ENCODE measurements at regions not wholly inside any gene's neighbourhood (a gene's known extent, or its start where the extent isn't known, plus 50 kb on each side); places are given as distances from the start of the nearest gene placed in this dataset.

DNA sequence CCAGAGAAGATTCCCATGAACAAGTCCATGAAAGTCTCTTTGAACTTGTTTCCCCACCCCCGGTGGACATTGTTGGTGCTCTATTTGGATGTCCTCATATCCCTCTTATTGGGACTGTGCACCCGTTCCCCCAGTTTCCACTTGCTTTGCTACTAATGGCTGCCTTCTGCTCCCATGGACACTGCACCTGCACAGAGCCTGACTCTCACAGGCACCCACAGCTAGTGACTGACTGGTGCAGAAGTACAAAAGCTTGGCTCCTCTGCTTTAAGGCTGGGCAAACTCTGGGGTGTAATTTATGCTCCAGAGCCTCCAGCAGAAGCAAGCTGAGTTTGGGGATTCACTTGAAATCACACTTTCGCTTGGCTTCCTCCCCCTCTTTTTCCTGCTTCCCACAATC is 239.9 kb upstream of the BTBD3 start:
- no peak overlapping the region for H3K27ac ChIP-seq (ENCODE audit: low read length)
- H2AFZ ChIP-seq (ENCODE audit: low read length), result no peak overlapping the region
- no peaks in the 10 kb centered on the region for H3K79me2 ChIP-seq (ENCODE audit: low read length)
- no peaks in the 10 kb centered on the region for H3F3A ChIP-seq (ENCODE audit: insufficient read depth, low read length)
- H3K4me2 ChIP-seq (ENCODE audit: low read depth, low read length), result no peak overlapping the region
- no peaks in the 10 kb centered on the region for H3K27me3 ChIP-seq (replicated peaks; ENCODE audit: insufficient read depth, low read length)
- no peaks in the 10 kb centered on the region for H3K9me2 ChIP-seq (replicated peaks; ENCODE audit: insufficient read depth, low read length)
- H3K36me3 ChIP-seq (replicated peaks; ENCODE audit: insufficient read depth, low read length), result no peaks in the 10 kb centered on the region
- H3K4me3 ChIP-seq (ENCODE audit: low read length), result no peak overlapping the region
- TF ChIP-seq EZH2 (optimal IDR thresholded peaks at IDR 0.05; ENCODE audit: low read depth, low read length) (no peak), EZH2phosphoT487 (IDR thresholded peaks at IDR 0.05; ENCODE audit: low read length) (no peak), CTCF (IDR thresholded peaks at IDR 0.05; ENCODE audit: low read length) (no peak)
- no peak overlapping the region for H3K9ac ChIP-seq (ENCODE audit: low read length)
- H3K4me1 ChIP-seq (ENCODE audit: low read length), result no peaks in the 10 kb centered on the region
- H3K9me3 ChIP-seq (replicated peaks; ENCODE audit: insufficient read depth, low read length), result no peaks in the 10 kb centered on the region
- DNase-seq, result no peak
- no peaks in the 10 kb centered on the region for H4K20me1 ChIP-seq (ENCODE audit: insufficient read depth, low read length)

DNA sequence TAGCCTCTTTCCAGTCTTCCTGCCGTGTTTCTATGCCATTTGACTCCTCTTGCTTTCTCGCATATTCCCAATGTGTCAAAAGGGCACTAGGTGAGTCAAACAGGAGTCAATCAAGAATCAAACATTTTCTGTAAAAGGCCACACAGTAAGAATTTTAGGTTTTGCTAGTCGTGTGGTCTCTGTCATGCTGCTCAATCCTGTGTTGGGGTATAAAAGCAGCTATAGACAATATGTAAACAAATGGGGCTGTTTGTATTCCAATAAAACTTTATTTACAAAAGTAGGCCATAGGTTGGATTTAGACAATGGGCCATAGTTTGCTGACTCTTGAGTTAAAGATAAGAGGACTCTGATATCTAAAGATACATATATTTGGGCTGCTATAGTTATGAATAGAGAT is 235.4 kb upstream of the BTBD3 start:
- Histone ChIP-seq H3K27ac (ENCODE audit: low read length) (no peak overlapping the region), H4K20me1 (ENCODE audit: insufficient read depth, low read length) (no peaks in the 10 kb centered on the region), H3K9ac (ENCODE audit: low read length) (no peak overlapping the region), H3K4me1 (ENCODE audit: low read length) (no peaks in the 10 kb centered on the region), H3K9me2 (replicated peaks; ENCODE audit: insufficient read depth, low read length) (no peaks in the 10 kb centered on the region), H3K4me2 (ENCODE audit: low read depth, low read length) (no peak overlapping the region), H3K9me3 (replicated peaks; ENCODE audit: insufficient read depth, low read length) (no peaks in the 10 kb centered on the region), H3K79me2 (ENCODE audit: low read length) (no peaks in the 10 kb centered on the region), H3K36me3 (replicated peaks; ENCODE audit: insufficient read depth, low read length) (no peaks in the 10 kb centered on the region), H3F3A (ENCODE audit: insufficient read depth, low read length) (no peaks in the 10 kb centered on the region), H3K4me3 (ENCODE audit: low read length) (no peak overlapping the region), H2AFZ (ENCODE audit: low read length) (no peak overlapping the region), H3K27me3 (replicated peaks; ENCODE audit: insufficient read depth, low read length) (no peaks in the 10 kb centered on the region)
- DNase-seq, result no peak
- TF ChIP-seq EZH2phosphoT487 (IDR thresholded peaks at IDR 0.05; ENCODE audit: low read length) (no peak), EZH2 (optimal IDR thresholded peaks at IDR 0.05; ENCODE audit: low read depth, low read length) (no peak), CTCF (IDR thresholded peaks at IDR 0.05; ENCODE audit: low read length) (no peak)

- H4K20me1 ChIP-seq (ENCODE audit: insufficient read depth, low read length), result no peaks in the 10 kb centered on the region
- H3K27ac ChIP-seq (ENCODE audit: low read length), result no peak overlapping the region
- no peaks in the 10 kb centered on the region for H3K9me3 ChIP-seq (replicated peaks; ENCODE audit: insufficient read depth, low read length)
- H3K27me3 ChIP-seq (replicated peaks; ENCODE audit: insufficient read depth, low read length), result no peaks in the 10 kb centered on the region
- no peak for DNase-seq
- H3K9me2 ChIP-seq (replicated peaks; ENCODE audit: insufficient read depth, low read length), result no peaks in the 10 kb centered on the region
- H3K4me1 ChIP-seq (ENCODE audit: low read length), result no peaks in the 10 kb centered on the region
- no peak overlapping the region for H3K9ac ChIP-seq (ENCODE audit: low read length)
- TF ChIP-seq EZH2phosphoT487 (IDR thresholded peaks at IDR 0.05; ENCODE audit: low read length) (no peak), CTCF (IDR thresholded peaks at IDR 0.05; ENCODE audit: low read length) (no peak)
- H2AFZ ChIP-seq (ENCODE audit: low read length), result no peak overlapping the region
- no peak overlapping the region for H3K4me2 ChIP-seq (ENCODE audit: low read depth, low read length)
- H3K4me3 ChIP-seq (ENCODE audit: low read length), result no peak overlapping the region
- no peaks in the 10 kb centered on the region for H3K36me3 ChIP-seq (replicated peaks; ENCODE audit: insufficient read depth, low read length)
- no peaks in the 10 kb centered on the region for H3F3A ChIP-seq (ENCODE audit: insufficient read depth, low read length)
- H3K79me2 ChIP-seq (ENCODE audit: low read length), result no peaks in the 10 kb centered on the region
These were observed 231.5 kb upstream of the BTBD3 start for GRCh38 chr20:11686195-11686594.
